ENCODE measurements at regions not wholly inside any gene's neighbourhood (a gene's known extent, or its start where the extent isn't known, plus 50 kb on each side); places are given as distances from the start of the nearest gene placed in this dataset.

DNA sequence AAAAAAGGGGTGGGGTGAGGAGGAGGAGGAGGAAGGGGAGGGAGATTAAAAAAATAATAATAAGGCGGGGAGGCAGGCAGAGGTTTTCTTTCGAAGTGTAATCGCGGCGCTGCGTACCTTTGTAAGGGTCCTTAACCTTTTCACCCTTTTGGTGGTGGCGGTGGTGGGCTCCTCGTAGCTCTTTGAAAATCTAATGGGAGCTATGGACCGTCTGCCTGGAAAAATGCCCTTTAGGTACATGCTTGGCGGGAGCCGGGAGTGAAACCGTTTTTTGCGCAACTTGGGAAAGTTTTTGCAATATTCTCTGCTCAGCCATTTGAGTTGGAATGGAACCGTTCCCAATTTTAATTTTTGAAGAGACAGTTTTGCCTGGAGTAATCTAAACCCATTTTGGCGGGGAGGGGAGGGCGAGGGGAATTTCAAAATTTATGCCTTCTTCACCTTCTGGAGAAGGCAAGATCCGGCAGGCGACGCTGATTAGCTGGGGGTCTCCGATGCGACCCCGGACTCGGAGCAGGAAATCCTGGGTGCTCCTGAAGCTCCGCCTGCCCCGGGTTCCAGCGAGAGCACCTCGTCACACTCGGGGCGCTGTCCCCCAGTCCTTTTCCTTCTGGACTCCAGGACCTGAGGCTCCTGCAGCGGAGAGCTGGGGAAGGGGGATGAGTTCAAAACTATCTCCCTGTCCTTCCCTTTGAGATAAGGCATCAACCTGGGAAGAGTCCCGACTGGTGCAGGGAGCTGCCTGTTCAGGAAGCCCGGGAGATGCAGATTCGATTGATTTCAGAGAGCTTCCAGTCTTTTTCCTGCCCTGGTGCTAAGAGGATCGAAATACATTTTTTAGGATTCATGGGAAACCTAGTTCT lies 74.6 kb upstream of the TBX5 start:
- Histone ChIP-seq H3K4me1 (no peaks in the 10 kb centered on the region), H3K27ac (no peak overlapping the region), H3K9me3 (replicated peaks) (no peaks in the 10 kb centered on the region), H3K27me3 (peaks cover 6% of the 10 kb centered on the region; the same call in 1 of the 2 replicates), H3K36me3 (no peaks in the 10 kb centered on the region), H3K4me3 (no peak overlapping the region)
- DNase-seq, result no peak

GRCh38 chr12:114479831-114480230 lies 73.9 kb upstream of the TBX5 start:
- no peaks in the 10 kb centered on the region for H3K36me3 ChIP-seq
- no peaks in the 10 kb centered on the region for H3K4me1 ChIP-seq
- peaks cover 6% of the 10 kb centered on the region; the same call in 1 of the 2 replicates for H3K27me3 ChIP-seq
- no peaks in the 10 kb centered on the region for H3K9me3 ChIP-seq (replicated peaks)
- DNase-seq, result no peak
- no peak overlapping the region for H3K27ac ChIP-seq
- H3K4me3 ChIP-seq, result no peak overlapping the region

DNA sequence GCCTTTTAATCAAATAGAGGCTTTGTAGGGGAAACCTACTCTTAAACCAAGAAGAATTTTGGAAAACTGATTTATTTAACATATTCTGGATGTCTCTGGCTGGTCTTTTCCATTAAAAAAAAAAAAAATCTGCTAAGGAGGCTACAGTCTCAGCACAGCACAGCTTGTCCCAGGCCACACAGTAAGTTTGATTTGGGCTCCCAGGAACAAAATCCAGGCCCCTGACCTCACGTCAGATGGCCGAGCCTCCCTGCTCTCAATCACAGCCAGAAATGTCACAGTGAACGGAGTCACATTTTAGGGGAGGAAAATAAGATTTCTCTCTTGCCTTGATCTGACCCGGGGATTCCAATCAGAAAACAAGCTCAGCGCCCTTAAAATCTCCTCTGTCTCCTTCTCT lies 72.9 kb upstream of the TBX5 start:
- H3K4me1 ChIP-seq, result no peaks in the 10 kb centered on the region
- H3K36me3 ChIP-seq, result no peaks in the 10 kb centered on the region
- no peak overlapping the region for H3K27ac ChIP-seq
- H3K4me3 ChIP-seq, result no peak overlapping the region
- peaks cover 6% of the 10 kb centered on the region; the same call in 1 of the 2 replicates for H3K27me3 ChIP-seq
- no peak for DNase-seq
- no peaks in the 10 kb centered on the region for H3K9me3 ChIP-seq (replicated peaks)

- DNase-seq, result no peak
- no peak overlapping the region for H3K27ac ChIP-seq
- H3K27me3 ChIP-seq, result peaks cover 6% of the 10 kb centered on the region; the same call in 1 of the 2 replicates
- no peaks in the 10 kb centered on the region for H3K36me3 ChIP-seq
- H3K9me3 ChIP-seq (replicated peaks), result no peaks in the 10 kb centered on the region
- no peaks in the 10 kb centered on the region for H3K4me1 ChIP-seq
- H3K4me3 ChIP-seq, result no peak overlapping the region
Observed at GRCh38 chr12:114477989-114478395, 72.0 kb upstream of the TBX5 start.

GRCh38 chr12:114476159-114476558 lies 70.2 kb upstream of the TBX5 start:
- no peak overlapping the region for H3K27ac ChIP-seq
- peak in 1 of 2 experiments; percentile 12 for DNase-seq

GRCh38 chr12:114473717-114474116 lies 67.8 kb upstream of the TBX5 start:
- Histone ChIP-seq H3K27ac (no peak overlapping the region), H3K27me3 (no peaks in the 10 kb centered on the region), H3K4me1 (no peaks in the 10 kb centered on the region), H3K4me3 (no peak overlapping the region), H3K9me3 (replicated peaks) (no peaks in the 10 kb centered on the region), H3K36me3 (no peaks in the 10 kb centered on the region)
- no peak for DNase-seq

More at GRCh38 chr12:114476159-114476558, 70.2 kb upstream of the TBX5 start:
- Histone ChIP-seq H3K4me3 (no peak overlapping the region), H3K9me3 (replicated peaks) (no peaks in the 10 kb centered on the region), H3K4me1 (no peaks in the 10 kb centered on the region), H3K27me3 (peaks cover 6% of the 10 kb centered on the region; the same call in 1 of the 2 replicates), H3K36me3 (no peaks in the 10 kb centered on the region)

- no peaks in the 10 kb centered on the region for H3K36me3 ChIP-seq
- no peaks in the 10 kb centered on the region for H3K9me3 ChIP-seq (replicated peaks)
- H3K27me3 ChIP-seq, result no peaks in the 10 kb centered on the region
- no peak for DNase-seq
- no peak overlapping the region for H3K4me3 ChIP-seq
- H3K4me1 ChIP-seq, result no peaks in the 10 kb centered on the region
- no peak overlapping the region for H3K27ac ChIP-seq
Observed at GRCh38 chr12:114473018-114473417, 67.1 kb upstream of the TBX5 start.

GRCh38 chr12:114457620-114458019 lies 51.7 kb upstream of the TBX5 start:
- Histone ChIP-seq H3K4me1 (no peaks in the 10 kb centered on the region), H3K27me3 (no peaks in the 10 kb centered on the region; the same call in 1 of the 2 replicates), H3K36me3 (no peaks in the 10 kb centered on the region), H3K4me3 (no peak overlapping the region), H3K27ac (no peak overlapping the region), H3K9me3 (replicated peaks) (no peaks in the 10 kb centered on the region)
- no peak for DNase-seq
